Fibroblast of upper back skin (primary cell): ENCODE measurements at regions not wholly inside any gene's neighbourhood (a gene's known extent, or its start where the extent isn't known, plus 50 kb on each side); places are given as distances from the start of the nearest gene placed in this dataset.
"Not testable (repeated sequence)": the region's sequence is repeated elsewhere in the genome, so short reads cannot be mapped to it uniquely, and the experiment has no call there.

ENCODE experiments used
- DNase-seq: peaks from one replicate; pipeline ENCODE4 v3.0.0-alpha.2; 2013

GRCh38 chr4:64960516-64960915, 551.3 kb upstream of the TECRL start:
- DNase-seq: no peak

GRCh38 chr4:64940698-64941097, 531.4 kb upstream of the TECRL start:
- no peak for DNase-seq

GRCh38 chr4:64935469-64936001, 526.3 kb upstream of the TECRL start:
- no peak for DNase-seq

GRCh38 chr4:64911846-64912245, 502.6 kb upstream of the TECRL start:
- DNase-seq: no peak

- DNase-seq: no peak
Observed at GRCh38 chr4:64903986-64904385, 494.7 kb upstream of the TECRL start.

DNA sequence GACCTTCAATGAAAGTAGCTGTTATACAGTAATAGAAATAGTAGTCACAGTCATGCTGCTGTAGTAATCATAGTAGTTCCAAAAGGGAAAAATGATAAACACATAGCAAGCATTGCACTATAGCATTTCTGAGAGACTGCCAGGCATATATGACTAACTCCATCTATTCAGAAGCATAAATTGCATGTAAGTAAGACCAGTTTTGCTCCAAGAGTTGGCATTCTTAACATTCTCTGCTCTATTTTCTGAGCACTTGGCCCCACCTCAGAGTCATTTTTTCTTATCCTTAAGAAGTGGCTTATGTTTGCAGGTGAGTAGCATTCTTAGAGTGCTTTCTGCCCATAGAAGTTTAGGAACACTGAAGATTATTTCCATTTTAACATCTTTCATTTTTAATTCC, 490.3 kb upstream of the TECRL start:
- no peak for DNase-seq

DNA sequence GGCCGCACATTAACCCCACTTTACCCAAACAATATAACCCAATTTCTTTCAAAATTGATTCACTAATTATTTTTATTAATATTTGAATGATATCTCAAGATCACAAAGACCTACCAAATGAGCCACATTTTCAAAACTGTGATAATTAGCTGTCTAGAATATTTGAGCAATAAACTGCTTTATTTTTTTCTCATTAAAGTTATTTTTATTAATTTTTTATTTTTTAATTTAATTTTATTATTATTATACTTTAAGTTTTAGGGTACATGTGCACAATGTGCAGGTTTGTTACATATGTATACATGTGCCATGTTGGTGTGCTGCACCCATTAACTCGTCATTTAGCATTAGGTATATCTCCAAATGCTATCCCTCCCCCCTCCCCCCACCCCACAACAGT, 489.8 kb upstream of the TECRL start:
- DNase-seq: not testable (repeated sequence)

DNA sequence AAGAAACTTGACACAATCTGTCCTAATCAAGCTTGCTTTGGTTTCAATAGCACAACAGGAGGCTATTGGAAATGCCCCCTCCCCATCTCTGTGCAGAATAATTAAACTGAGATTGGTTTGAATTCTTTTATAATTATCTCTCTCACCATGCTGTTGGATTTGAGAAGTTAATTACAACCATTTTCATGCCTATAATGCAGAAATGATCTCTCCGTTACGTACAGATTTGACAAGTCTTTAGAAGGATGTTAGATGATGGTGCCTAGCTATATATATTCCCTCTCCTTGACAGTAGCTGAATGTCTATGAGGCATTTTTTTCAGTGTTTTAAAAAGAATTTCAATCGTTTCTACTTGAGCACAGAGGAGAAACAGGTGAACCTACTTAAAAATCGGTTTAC, 488.4 kb upstream of the TECRL start:
- DNase-seq: no peak

- DNase-seq: no peak
Observed at GRCh38 chr4:64895031-64895430, 485.8 kb upstream of the TECRL start.

GRCh38 chr4:64893205-64893604, 484.0 kb upstream of the TECRL start:
- DNase-seq: no peak

GRCh38 chr4:64889906-64890610, 480.8 kb upstream of the TECRL start:
- DNase-seq: no peak

GRCh38 chr4:64883087-64883807, 474.0 kb upstream of the TECRL start:
- no peak for DNase-seq

- no peak for DNase-seq
Observed at GRCh38 chr4:64882311-64883086, 473.2 kb upstream of the TECRL start.

DNA sequence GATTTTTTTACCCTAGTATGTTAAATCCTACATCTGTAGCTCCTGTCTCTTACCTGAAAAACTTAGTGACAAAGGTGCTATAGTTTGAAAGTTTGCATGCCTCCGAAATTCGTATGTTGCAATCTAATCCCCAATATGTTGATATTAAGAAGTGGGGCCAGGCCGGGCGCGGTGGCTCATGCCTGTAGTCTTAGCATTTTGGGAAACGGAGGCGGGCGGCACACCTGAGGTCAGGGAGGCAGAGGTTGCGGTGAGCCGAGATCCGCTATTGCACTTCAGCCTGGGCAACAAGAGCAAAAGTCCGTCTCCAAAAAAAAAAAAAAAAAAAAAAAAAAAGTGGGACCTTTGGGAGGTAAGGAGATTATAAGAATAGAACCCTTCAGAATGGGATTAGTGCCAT, 471.3 kb upstream of the TECRL start:
- no peak for DNase-seq

GRCh38 chr4:64876021-64876420, 466.8 kb upstream of the TECRL start:
- DNase-seq: no peak

DNA sequence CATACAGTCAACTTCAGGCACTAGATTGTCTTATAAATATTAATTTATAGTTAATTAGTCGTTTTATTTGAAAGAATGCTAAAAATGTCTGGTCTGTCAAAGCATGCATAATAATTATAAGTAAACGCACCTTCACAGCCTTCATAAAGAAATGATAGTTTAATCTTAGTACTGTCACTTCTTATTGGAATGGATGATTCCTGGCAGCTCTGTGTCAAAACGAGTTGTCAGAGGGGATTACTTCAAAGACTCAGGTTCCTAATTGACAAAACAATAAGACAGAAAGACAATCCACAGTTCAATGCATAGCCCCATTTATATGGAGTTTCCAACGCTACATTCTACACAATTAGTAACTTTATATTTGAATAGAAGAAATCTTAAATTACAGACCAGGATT, 461.3 kb upstream of the TECRL start:
- DNase-seq: no peak

- no peak for DNase-seq
Observed at GRCh38 chr4:64857815-64858214, 448.6 kb upstream of the TECRL start.

- DNase-seq: no peak
Observed at GRCh38 chr4:64857198-64857597, 447.9 kb upstream of the TECRL start.

DNA sequence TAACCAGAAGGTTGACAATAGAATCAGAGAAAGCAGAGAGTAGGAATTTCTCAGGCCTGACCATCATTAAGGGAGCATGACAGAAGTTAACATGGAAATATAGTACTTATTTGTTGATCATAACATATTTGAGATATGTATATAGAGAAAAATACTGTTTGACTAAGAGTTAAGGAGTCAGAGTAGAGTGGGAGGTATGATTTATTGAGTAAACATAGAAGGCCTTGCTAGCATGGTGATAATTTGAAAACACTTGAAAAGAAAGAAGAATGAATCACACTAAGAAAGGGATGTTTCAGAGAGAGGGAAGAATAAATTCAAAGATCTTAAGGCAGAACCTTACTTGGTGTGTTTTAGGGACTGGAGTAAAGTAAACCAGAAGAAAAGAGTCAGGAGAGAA, 437.2 kb upstream of the TECRL start:
- no peak for DNase-seq

- DNase-seq: no peak
Observed at GRCh38 chr4:64829749-64830148, 420.5 kb upstream of the TECRL start.

- DNase-seq: no peak
Observed at GRCh38 chr4:64824591-64824990, 415.3 kb upstream of the TECRL start.

GRCh38 chr4:64822405-64822804, 413.2 kb upstream of the TECRL start:
- no peak for DNase-seq

GRCh38 chr4:64821219-64821976, 412.1 kb upstream of the TECRL start:
- DNase-seq: no peak
